ENCODE measurements at regions not wholly inside any gene's neighbourhood (a gene's known extent, or its start where the extent isn't known, plus 50 kb on each side); places are given as distances from the start of the nearest gene placed in this dataset.

GRCh38 chr11:101262258-101262657 lies 132.6 kb upstream of the PGR start:
- POLR2A ChIA-PET: no interaction called here

DNA sequence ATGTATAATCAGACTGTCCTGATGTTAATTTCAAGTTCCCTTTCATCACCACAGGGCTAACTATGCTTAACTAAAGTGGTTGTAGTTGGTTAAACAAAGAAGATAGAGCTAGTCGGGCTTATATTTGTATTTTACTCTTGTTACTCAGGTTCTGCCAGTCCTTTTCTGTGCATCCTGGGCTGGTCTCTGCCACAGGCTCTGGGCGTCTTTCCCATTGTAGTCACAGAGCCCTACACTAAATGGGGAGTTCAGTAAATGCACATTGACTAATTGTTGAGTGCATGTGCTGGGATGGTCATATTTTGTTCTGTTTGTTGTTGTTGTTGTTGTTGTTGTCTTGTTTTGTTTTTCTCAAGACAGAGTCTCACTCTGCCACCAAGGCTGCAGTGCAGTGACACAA lies 125.4 kb upstream of the PGR start:
- H3K9me3 ChIP-seq (ENCODE audit: low read length): no peaks in the 10 kb centered on the region
- in situ Hi-C loops (cut with HindIII; ENCODE audit: extremely low pct_ligation_motif_present, low pct_unique_long_range_greater_than_20kb): no loop called here
- H3K9ac ChIP-seq (ENCODE audit: insufficient read depth, low read depth, low read length): no peak overlapping the region
- H3K4me2 ChIP-seq (ENCODE audit: low read depth, low read length): no peak overlapping the region
- 0% methylated on average over 2 of the region's 2 CpGs for WGBS (ENCODE audit: low lambda C conversion rate)
- H3K27me3 ChIP-seq (ENCODE audit: control insufficient read depth in 1 of 2, insufficient read depth in 2 of 2, low read length in 2 of 2): no peaks in the 10 kb centered on the region
- H3K4me1 ChIP-seq (ENCODE audit: insufficient read depth, low read length): no peaks in the 10 kb centered on the region
- no TSS peak for BruUV-seq (replicated peaks)
- CTCF ChIA-PET (ENCODE audit: low intra/inter-chr PET ratio, low total read pairs): no interaction called here
- POLR2A ChIA-PET: no interaction called here
- no peaks in the 10 kb centered on the region for H3K79me2 ChIP-seq (ENCODE audit: insufficient read depth, low read length)
- no peaks in the 10 kb centered on the region for H3K36me3 ChIP-seq (replicated peaks in 1 of 2; ENCODE audit: control insufficient read depth in 1 of 2, insufficient read depth in 2 of 2, low read length in 2 of 2)
- H3K27ac ChIP-seq (ENCODE audit: extremely low read length, insufficient read depth, low read length): no peak overlapping the region
- ATAC-seq (no peak), DNase-seq (ENCODE audit: low spot score) (no peak), FAIRE-seq (no peak)
- H4K20me1 ChIP-seq (ENCODE audit: insufficient read depth, low read length): no peaks in the 10 kb centered on the region
- intact Hi-C loops (cut with micrococcal nuclease; ENCODE audit: unreplicated experiment): no loop called here
- TF ChIP-seq ZNF235 (CRISPR knock-in tag; IDR thresholded peaks at IDR 0.05; ENCODE audit: borderline replicate concordance): no peak
- no peak for TF ChIP-seq MED13 (CRISPR knock-in tag; IDR thresholded peaks at IDR 0.05)
- TF ChIP-seq, protein P1, sequence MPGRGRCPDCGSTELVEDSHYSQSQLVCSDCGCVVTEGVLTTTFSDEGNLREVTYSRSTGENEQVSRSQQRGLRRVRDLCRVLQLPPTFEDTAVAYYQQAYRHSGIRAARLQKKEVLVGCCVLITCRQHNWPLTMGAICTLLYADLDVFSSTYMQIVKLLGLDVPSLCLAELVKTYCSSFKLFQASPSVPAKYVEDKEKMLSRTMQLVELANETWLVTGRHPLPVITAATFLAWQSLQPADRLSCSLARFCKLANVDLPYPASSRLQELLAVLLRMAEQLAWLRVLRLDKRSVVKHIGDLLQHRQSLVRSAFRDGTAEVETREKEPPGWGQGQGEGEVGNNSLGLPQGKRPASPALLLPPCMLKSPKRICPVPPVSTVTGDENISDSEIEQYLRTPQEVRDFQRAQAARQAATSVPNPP (CRISPR knock-in tag; IDR thresholded peaks at IDR 0.05): no peak
- no peak for TF ChIP-seq KDM2A (CRISPR knock-in tag; IDR thresholded peaks at IDR 0.05; ENCODE audit: borderline replicate concordance, low read depth)
- TF ChIP-seq SMARCC2 (IDR thresholded peaks at IDR 0.05): no peak
- TF ChIP-seq ZSCAN25 (CRISPR knock-in tag; IDR thresholded peaks at IDR 0.05): no peak
- TF ChIP-seq ZNF329 (CRISPR knock-in tag; IDR thresholded peaks at IDR 0.05; ENCODE audit: low read depth): no peak
- TF ChIP-seq ZNF788 (CRISPR knock-in tag; IDR thresholded peaks at IDR 0.05; ENCODE audit: borderline replicate concordance): no peak
- TF ChIP-seq HIVEP1 (CRISPR knock-in tag; IDR thresholded peaks at IDR 0.05): no peak
- no peak for TF ChIP-seq RARA (CRISPR knock-in tag; IDR thresholded peaks at IDR 0.05)
- no peak for TF ChIP-seq ZNF362 (CRISPR knock-in tag; IDR thresholded peaks at IDR 0.05; ENCODE audit: borderline replicate concordance)
- no peak for TF ChIP-seq DR1 (CRISPR knock-in tag; IDR thresholded peaks at IDR 0.05)
- no peak overlapping the region for H2AFZ ChIP-seq (ENCODE audit: low read length)
- no peak overlapping the region for H3K4me3 ChIP-seq (replicated peaks in 1 of 3; ENCODE audit: insufficient read depth in 1 of 3, low read depth in 2 of 3, low read length in 3 of 3)

More at GRCh38 chr11:101262258-101262657, 132.6 kb upstream of the PGR start:
- H3K4me3 ChIP-seq (replicated peaks in 1 of 3; ENCODE audit: insufficient read depth in 1 of 3, low read depth in 2 of 3, low read length in 3 of 3): no peak overlapping the region
- H3K79me2 ChIP-seq (ENCODE audit: insufficient read depth, low read length): no peaks in the 10 kb centered on the region
- no peaks in the 10 kb centered on the region for H3K4me1 ChIP-seq (ENCODE audit: insufficient read depth, low read length)
- H4K20me1 ChIP-seq (ENCODE audit: insufficient read depth, low read length): no peaks in the 10 kb centered on the region
- no TSS peak for BruUV-seq (replicated peaks)
- FAIRE-seq (no peak), DNase-seq (ENCODE audit: low spot score) (no peak), ATAC-seq (no peak)
- in situ Hi-C loops (cut with HindIII; ENCODE audit: extremely low pct_ligation_motif_present, low pct_unique_long_range_greater_than_20kb) (no loop called here), intact Hi-C loops (cut with micrococcal nuclease; ENCODE audit: unreplicated experiment) (no loop called here)
- no peak overlapping the region for H3K9ac ChIP-seq (ENCODE audit: insufficient read depth, low read depth, low read length)
- no peaks in the 10 kb centered on the region for H3K27me3 ChIP-seq (ENCODE audit: control insufficient read depth in 1 of 2, insufficient read depth in 2 of 2, low read length in 2 of 2)
- no peak overlapping the region for H3K27ac ChIP-seq (ENCODE audit: extremely low read length, insufficient read depth, low read length)
- 2% methylated on average over 1 of the region's 1 CpG for WGBS (ENCODE audit: low lambda C conversion rate)
- H3K36me3 ChIP-seq (replicated peaks in 1 of 2; ENCODE audit: control insufficient read depth in 1 of 2, insufficient read depth in 2 of 2, low read length in 2 of 2): no peaks in the 10 kb centered on the region
- no peak overlapping the region for H3K4me2 ChIP-seq (ENCODE audit: low read depth, low read length)
- H3K9me3 ChIP-seq (ENCODE audit: low read length): no peaks in the 10 kb centered on the region
- H2AFZ ChIP-seq (ENCODE audit: low read length): no peak overlapping the region
- no peak for TF ChIP-seq TCF7L2 (IDR thresholded peaks at IDR 0.05; ENCODE audit: low read depth, low read length)
- TF ChIP-seq, protein P2, sequence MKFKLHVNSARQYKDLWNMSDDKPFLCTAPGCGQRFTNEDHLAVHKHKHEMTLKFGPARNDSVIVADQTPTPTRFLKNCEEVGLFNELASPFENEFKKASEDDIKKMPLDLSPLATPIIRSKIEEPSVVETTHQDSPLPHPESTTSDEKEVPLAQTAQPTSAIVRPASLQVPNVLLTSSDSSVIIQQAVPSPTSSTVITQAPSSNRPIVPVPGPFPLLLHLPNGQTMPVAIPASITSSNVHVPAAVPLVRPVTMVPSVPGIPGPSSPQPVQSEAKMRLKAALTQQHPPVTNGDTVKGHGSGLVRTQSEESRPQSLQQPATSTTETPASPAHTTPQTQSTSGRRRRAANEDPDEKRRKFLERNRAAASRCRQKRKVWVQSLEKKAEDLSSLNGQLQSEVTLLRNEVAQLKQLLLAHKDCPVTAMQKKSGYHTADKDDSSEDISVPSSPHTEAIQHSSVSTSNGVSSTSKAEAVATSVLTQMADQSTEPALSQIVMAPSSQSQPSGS (CRISPR knock-in tag; IDR thresholded peaks at IDR 0.05): no peak
- CTCF ChIA-PET (ENCODE audit: low intra/inter-chr PET ratio, low total read pairs): no interaction called here

Data from HepG2 (cell line).